Astrocyte of the cerebellum (primary cell): ENCODE measurements at regions not wholly inside any gene's neighbourhood (a gene's known extent, or its start where the extent isn't known, plus 50 kb on each side); places are given as distances from the start of the nearest gene placed in this dataset.

ENCODE experiments used
- DNase-seq: peaks from one replicate; pipeline ENCODE4 v3.0.0-alpha.2; 2011; ENCODE audit warnings: low read depth
- H3K4me3 ChIP-seq: 2 replicates; pipeline ENCODE4 v1.5.1; 2011; ENCODE audit warnings: mild to moderate bottlenecking, low read depth, low read length, moderate library complexity
- in situ Hi-C: cut with HindIII; loops from 2 replicates; pipeline ENCODE4 v1.10.0; 2017; ENCODE audit warnings: low sequenced_read_pairs
- TF ChIP-seq, protein P1 (sequence below): IDR thresholded peaks from 2 replicates; pipeline ENCODE4 v1.5.1; 2012; ENCODE audit warnings: low read length, low read depth, moderate library complexity, mild to moderate bottlenecking; ENCODE audit errors: missing control alignments

DNA sequence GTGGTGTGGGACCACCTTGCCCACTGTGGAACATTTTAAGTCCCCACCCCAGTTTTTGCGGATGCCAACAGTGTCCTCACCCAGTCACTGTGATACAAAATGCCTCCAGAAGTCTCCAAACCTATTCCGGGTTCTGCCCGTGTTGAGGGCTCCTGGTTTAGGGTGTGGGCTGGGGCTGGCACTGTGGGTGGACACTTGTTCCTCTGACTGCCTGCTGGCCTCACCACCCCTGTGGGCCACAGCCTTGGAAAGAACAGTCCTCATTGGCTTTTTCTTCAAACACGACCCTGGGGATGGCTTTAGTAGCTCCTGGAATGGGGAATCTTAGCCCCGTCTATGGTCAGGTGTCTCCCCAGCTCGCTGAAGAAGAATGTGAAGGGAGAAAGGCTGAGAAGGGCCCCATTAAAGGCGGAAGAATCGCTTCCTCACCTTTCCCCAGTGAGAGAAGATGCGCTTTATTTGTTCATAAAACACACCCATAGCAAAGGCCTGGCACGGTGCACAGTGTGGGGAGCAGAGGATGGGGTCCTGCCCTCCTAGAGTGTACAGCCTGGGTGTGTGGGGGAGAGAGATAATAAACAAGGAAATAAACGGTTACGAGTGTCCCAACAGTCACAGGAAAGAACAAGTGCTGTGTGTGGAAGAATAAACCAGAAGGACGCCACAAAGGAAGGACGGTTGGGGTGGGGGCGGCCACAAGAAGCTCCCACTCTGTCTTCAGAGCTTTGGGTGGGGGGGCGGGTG, 56.3 kb upstream of the SLC22A11 start:
- no peak overlapping the region for H3K4me3 ChIP-seq
- in situ Hi-C loops: no loop called here
- TF ChIP-seq, protein P1, sequence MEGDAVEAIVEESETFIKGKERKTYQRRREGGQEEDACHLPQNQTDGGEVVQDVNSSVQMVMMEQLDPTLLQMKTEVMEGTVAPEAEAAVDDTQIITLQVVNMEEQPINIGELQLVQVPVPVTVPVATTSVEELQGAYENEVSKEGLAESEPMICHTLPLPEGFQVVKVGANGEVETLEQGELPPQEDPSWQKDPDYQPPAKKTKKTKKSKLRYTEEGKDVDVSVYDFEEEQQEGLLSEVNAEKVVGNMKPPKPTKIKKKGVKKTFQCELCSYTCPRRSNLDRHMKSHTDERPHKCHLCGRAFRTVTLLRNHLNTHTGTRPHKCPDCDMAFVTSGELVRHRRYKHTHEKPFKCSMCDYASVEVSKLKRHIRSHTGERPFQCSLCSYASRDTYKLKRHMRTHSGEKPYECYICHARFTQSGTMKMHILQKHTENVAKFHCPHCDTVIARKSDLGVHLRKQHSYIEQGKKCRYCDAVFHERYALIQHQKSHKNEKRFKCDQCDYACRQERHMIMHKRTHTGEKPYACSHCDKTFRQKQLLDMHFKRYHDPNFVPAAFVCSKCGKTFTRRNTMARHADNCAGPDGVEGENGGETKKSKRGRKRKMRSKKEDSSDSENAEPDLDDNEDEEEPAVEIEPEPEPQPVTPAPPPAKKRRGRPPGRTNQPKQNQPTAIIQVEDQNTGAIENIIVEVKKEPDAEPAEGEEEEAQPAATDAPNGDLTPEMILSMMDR: no peak

DNA sequence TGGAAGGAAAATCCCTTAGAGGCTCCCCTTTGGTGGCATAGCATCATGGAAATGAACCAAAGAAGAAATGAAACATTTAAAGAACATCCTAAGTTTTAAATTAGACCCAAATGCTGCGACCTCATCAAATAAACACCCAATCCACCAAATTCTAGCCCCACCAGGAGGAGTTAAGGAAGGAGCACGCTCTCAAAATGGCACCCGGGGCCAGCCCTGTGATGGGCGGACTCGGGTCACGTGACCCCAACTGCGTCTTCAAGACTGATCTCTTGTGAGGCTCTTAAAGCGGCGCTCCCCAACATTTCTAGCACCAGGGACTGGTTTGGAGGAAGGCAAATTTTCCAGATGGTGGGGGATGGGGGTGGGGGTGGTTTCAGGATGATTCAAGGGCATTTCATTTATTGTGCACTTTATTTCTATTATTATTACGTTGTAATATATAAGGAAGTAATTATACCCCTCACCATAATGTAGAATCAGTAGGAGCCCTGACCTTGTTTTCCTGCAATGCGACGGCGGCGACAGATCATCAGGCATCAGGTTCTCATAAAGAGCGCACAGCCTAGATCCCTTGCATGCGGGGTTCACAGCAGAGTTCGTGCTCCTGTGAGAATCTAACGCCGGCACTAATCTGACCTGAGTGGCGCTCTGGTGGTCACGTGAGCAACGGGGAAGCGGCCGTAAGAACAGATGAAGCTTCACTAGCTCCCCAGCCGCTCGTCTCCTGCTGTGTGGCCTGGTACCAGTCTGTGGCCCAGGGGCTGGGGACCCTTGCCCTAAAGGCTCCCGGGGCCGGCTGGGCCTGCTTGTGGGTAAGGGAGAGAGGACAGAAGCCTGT, 55.3 kb upstream of the SLC22A11 start:
- DNase-seq: no peak
- TF ChIP-seq, protein P1: no peak
- H3K4me3 ChIP-seq: no peak overlapping the region
- in situ Hi-C loops: no loop called here

More for the DNA sequence above, 56.3 kb upstream of the SLC22A11 start:
- no peak for DNase-seq

DNA sequence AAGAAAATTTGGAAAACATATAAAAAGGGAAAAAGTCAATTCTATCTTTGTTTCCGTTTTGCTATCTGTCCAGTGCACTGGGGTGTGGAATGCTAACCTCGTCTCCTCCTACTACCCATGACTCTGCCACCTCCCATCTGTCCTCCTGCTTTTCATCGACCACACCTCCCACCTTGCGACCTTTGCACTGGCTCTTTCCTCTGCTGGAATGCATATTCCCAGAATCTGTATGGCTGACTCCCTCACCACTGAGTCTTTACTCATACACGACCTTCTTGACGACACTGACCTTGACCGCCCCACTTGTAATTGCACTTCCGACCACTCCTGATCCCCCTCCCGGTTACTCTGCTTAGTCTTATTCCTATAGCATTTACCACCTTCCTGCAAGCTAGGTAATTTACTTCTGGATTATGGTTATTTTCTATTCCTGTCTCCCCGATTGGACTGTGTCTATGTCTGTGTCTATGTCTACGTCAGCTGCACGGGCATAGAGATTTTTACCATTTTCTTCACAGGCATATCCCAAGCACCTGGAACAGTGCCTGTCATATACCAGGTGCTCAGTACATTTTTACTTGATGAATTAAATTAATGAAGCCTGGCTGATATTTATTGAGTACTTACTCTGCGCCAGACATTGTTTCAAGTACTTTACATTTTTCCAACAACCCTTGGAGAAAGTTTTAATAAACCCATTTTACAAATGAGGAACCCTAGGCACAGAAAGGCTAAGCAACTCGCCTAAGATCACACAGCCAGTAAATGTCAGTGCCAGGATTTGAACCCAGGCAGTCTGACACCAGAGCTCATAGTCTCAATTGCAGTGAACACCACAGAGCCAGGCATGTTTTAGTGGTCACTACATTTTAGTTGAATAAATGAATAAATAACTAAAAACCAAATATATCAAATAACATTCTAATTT, 54.0 kb upstream of the SLC22A11 start:
- H3K4me3 ChIP-seq: no peak overlapping the region
- TF ChIP-seq, protein P1: no peak
- in situ Hi-C loops: no loop called here
- DNase-seq: no peak

DNA sequence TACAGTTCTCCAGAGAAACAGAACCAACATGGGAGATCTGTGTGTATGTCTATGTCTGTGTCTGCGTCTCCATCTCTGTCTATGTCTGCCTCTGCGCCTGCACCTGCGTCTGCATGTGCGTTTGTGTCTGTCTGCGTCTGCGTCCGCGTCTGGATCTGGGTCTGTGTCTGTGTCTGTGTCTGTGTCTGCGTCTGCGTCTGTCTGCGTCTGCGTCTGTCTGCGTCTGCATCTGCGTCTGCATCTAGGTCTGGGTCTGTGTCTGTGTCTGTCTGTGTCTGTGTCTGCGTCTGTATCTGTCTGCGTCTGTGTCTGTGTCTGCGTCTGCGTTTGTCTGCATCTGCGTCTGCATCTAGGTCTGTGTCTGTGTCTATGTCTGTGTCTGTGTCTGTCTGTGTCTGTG, 53.1 kb upstream of the SLC22A11 start:
- in situ Hi-C loops: no loop called here
- no peak overlapping the region for H3K4me3 ChIP-seq
- DNase-seq: no peak
- TF ChIP-seq, protein P1: no peak

DNA sequence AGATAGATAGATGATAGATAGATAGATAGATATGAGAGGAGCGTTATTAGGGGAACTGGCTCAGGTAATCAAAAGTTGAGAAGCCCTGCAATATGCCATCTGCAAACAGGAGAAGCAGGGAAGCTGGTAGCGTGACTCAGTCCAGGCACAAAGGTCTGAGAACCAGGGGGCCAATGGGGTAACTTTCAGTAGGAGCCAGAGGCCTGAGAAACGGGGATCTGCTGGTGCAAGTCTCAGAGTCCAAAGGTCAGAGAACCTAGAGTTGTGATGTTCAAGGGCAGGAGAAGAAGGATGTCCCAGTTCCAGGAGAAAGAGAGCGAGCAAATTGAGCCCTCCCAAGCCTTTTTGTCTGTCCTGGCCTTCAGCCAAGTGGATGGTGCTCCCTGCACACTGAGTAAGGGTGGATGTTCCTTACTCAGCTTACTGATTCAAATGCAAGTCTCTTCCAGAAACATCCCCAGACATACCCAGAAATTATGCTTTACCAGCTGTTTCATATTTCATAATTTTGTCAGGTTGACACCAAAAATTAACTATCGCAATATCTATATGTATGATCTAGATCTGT, 52.5 kb upstream of the SLC22A11 start:
- no peak for DNase-seq
- TF ChIP-seq, protein P1: no peak
- H3K4me3 ChIP-seq: no peak overlapping the region
- in situ Hi-C loops: no loop called here

DNA sequence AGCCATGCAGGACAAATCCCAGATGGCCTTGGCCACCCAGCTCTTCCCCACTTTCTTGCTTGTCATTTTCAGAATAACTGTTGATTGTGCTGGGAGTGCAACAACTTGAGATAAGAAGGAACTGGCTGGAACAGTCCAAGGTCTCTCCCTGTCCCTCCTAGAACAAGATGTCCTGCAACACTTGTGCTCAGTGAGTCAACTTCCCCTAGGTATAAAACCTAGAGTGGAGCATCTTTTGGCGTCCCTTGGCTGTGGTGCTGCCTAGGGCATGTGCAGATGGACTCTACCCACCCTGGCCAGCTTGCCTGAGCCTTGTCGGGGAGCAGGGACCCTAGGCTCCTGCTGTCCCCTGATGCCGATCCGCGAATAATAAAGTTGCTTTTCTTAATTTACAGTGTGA, 50.7 kb upstream of the SLC22A11 start:
- in situ Hi-C loops: no loop called here
- no peak for DNase-seq
- TF ChIP-seq, protein P1: no peak
- H3K4me3 ChIP-seq: no peak overlapping the region
